H9 (cell line): ENCODE measurements at regions not wholly inside any gene's neighbourhood (a gene's known extent, or its start where the extent isn't known, plus 50 kb on each side); places are given as distances from the start of the nearest gene placed in this dataset.

ENCODE experiments used
- DNase-seq: peaks from one replicate; pipeline ENCODE4 v3.0.0-alpha.2; 2017
- H2AFZ ChIP-seq: one replicate; pipeline ENCODE4 v1.6.1; 2013; ENCODE audit warnings: mild to moderate bottlenecking, low read length, control low read depth, moderate library complexity
- H2AK5ac ChIP-seq: 2 replicates; pipeline ENCODE4 v1.6.1; 2013; ENCODE audit warnings: low read length, control low read depth, mixed read lengths; ENCODE audit not compliant: insufficient read length
- H2BK120ac ChIP-seq: one replicate; pipeline ENCODE4 v1.6.1; 2013; ENCODE audit warnings: low read depth, mild to moderate bottlenecking, low read length, control low read depth, inconsistent platforms; ENCODE audit not compliant: poor library complexity, severe bottlenecking
- H2BK12ac ChIP-seq: 2 replicates; pipeline ENCODE4 v1.6.1; 2013; ENCODE audit warnings: low read length, control low read depth, mixed read lengths, low read depth; ENCODE audit not compliant: insufficient read length
- H2BK15ac ChIP-seq: 2 replicates; pipeline ENCODE4 v1.6.1; 2013; ENCODE audit warnings: low read depth, low read length, control low read depth
- H2BK20ac ChIP-seq: one replicate; pipeline ENCODE4 v1.6.1; 2013; ENCODE audit warnings: low read depth, mild to moderate bottlenecking, low read length, control low read depth, inconsistent platforms; ENCODE audit not compliant: poor library complexity, severe bottlenecking
- H2BK5ac ChIP-seq: 2 replicates; pipeline ENCODE4 v1.6.1; 2013; ENCODE audit warnings: low read length, control low read depth, mixed read lengths; ENCODE audit not compliant: insufficient read length
- H3K14ac ChIP-seq: 2 replicates; pipeline ENCODE4 v1.6.1; 2013; ENCODE audit warnings: low read length, control low read depth; ENCODE audit not compliant: insufficient read depth
- H3K18ac ChIP-seq: 2 replicates; pipeline ENCODE4 v1.6.1; 2013; ENCODE audit warnings: low read depth, mild to moderate bottlenecking, mixed read lengths, low read length, control low read depth; ENCODE audit not compliant: insufficient read length
- H3K23ac ChIP-seq: 2 replicates; pipeline ENCODE4 v1.6.1; 2013; ENCODE audit warnings: low read length, control low read depth, mixed read lengths, low read depth; ENCODE audit not compliant: insufficient read length
- H3K23me2 ChIP-seq: 2 replicates; pipeline ENCODE4 v1.6.1; 2013; ENCODE audit warnings: low read depth, mild to moderate bottlenecking, mixed read lengths, low read length, control low read depth; ENCODE audit not compliant: insufficient read length, poor library complexity, severe bottlenecking
- H3K27ac ChIP-seq: 2 replicates; pipeline ENCODE4 v1.5.1; 2013; ENCODE audit warnings: low read length, control low read depth, mixed read lengths, low read depth; ENCODE audit not compliant: insufficient read length
- H3K27me3 ChIP-seq: 2 replicates; pipeline ENCODE4 v1.6.1; 2013; ENCODE audit warnings: low read length, control low read depth, inconsistent platforms; ENCODE audit not compliant: insufficient read depth
- H3K4ac ChIP-seq: 2 replicates; pipeline ENCODE4 v1.6.1; 2013; ENCODE audit warnings: low read depth, mild to moderate bottlenecking, control low read depth, inconsistent platforms, low read length, moderate library complexity
- H3K4me1 ChIP-seq: 2 replicates; pipeline ENCODE4 v1.6.1; 2013; ENCODE audit warnings: low read length, control low read depth, inconsistent platforms; ENCODE audit not compliant: insufficient read depth
- H3K4me2 ChIP-seq: 2 replicates; pipeline ENCODE4 v1.6.1; 2013; ENCODE audit warnings: low read length, control low read depth, mixed read lengths; ENCODE audit not compliant: insufficient read length, insufficient read depth
- H3K56ac ChIP-seq: 2 replicates; pipeline ENCODE4 v1.6.1; 2013; ENCODE audit warnings: low read depth, mild to moderate bottlenecking, mixed read lengths, low read length, control low read depth; ENCODE audit not compliant: insufficient read length
- H3K79me1 ChIP-seq: 2 replicates; pipeline ENCODE4 v1.6.1; 2013; ENCODE audit warnings: low read depth, mild to moderate bottlenecking, moderate library complexity, low read length, control low read depth, inconsistent platforms; ENCODE audit not compliant: insufficient read depth, poor library complexity, severe bottlenecking
- H3K79me2 ChIP-seq: 2 replicates; pipeline ENCODE4 v1.6.1; 2013; ENCODE audit warnings: low read length, control low read depth, inconsistent platforms; ENCODE audit not compliant: insufficient read depth
- H3K9ac ChIP-seq: 2 replicates; pipeline ENCODE4 v1.6.1; 2013; ENCODE audit warnings: low read length, control low read depth, mixed read lengths; ENCODE audit not compliant: insufficient read length; ENCODE audit errors: extremely low read depth
- H3K9me3 ChIP-seq: one replicate; pipeline ENCODE4 v1.6.1; 2013; ENCODE audit warnings: low read depth, low read length, inconsistent platforms; ENCODE audit not compliant: control insufficient read depth
- H3T11ph ChIP-seq: one replicate; pipeline ENCODE4 v1.6.1; 2013; ENCODE audit warnings: mild to moderate bottlenecking, low read length, control low read depth, inconsistent platforms
- H4K20me1 ChIP-seq: one replicate; pipeline ENCODE4 v1.6.1; 2013; ENCODE audit not compliant: control insufficient read depth, insufficient read length, insufficient read depth
- H4K5ac ChIP-seq: 2 replicates; pipeline ENCODE4 v1.6.1; 2013; ENCODE audit warnings: low read depth, mild to moderate bottlenecking, mixed read lengths, low read length, control low read depth; ENCODE audit not compliant: insufficient read length
- H4K8ac ChIP-seq: replicated peaks from 2 replicates; pipeline ENCODE4 v1.6.1; 2013; ENCODE audit warnings: low read length, control low read depth, mixed read lengths, low read depth; ENCODE audit not compliant: insufficient read length
- H4K91ac ChIP-seq: 2 replicates; pipeline ENCODE4 v1.6.1; 2013; ENCODE audit warnings: low read depth, mild to moderate bottlenecking, moderate library complexity, mixed read lengths, low read length, control low read depth; ENCODE audit not compliant: insufficient read length
- H3K27ac Mint-ChIP-seq, 3 experiments: 2 replicates in 2 of 3; 3 replicates in 1 of 3; pipeline ENCODE4 v1.8.0; 2020 to 2021; ENCODE audit warnings: mixed read lengths in 3 of 3, mild to moderate bottlenecking in 1 of 3, moderate library complexity in 1 of 3
- H3K27me3 Mint-ChIP-seq: 2 replicates; pipeline ENCODE4 v1.8.0; 2021; ENCODE audit warnings: low read depth, mild to moderate bottlenecking, moderate library complexity, mixed read lengths
- H3K36me3 Mint-ChIP-seq, 3 experiments: 2 replicates in 2 of 3; 3 replicates in 1 of 3; pipeline ENCODE4 v1.8.0; 2020 to 2021; ENCODE audit warnings: low read depth in 3 of 3, mixed read lengths in 3 of 3; ENCODE audit not compliant: insufficient read depth in 1 of 3
- H3K4me1 Mint-ChIP-seq, 2 experiments: 2 replicates each; pipeline ENCODE4 v1.8.0; 2020; ENCODE audit warnings: mixed read lengths in 2 of 2
- H3K4me3 Mint-ChIP-seq, 2 experiments: 2 replicates in 1 of 2; 3 replicates in 1 of 2; pipeline ENCODE4 v1.8.0; 2020 to 2021; ENCODE audit warnings: mild to moderate bottlenecking in 2 of 2, mixed read lengths in 2 of 2, moderate library complexity in 1 of 2
- H3K9me3 Mint-ChIP-seq, 2 experiments: 2 replicates in 1 of 2; 3 replicates in 1 of 2; pipeline ENCODE4 v1.8.0; 2020; ENCODE audit warnings: mild to moderate bottlenecking in 2 of 2, mixed read lengths in 2 of 2, moderate library complexity in 1 of 2
- WGBS: extraction: QIAGEN DNeasy Blood & Tissue Kit; methylation state at CpG from one replicate; pipeline ENCODE4 v1.1.7; 2013; ENCODE audit warnings: missing lambda C conversion rate, low lambda C conversion rate, mixed read lengths; ENCODE audit not compliant: insufficient read length; ENCODE audit errors: extremely low coverage; 5-methylcytosine and 5-hydroxymethylcytosine counted together
- TF ChIP-seq, protein P1 (sequence below): fragments of 200-600 bp; sonication (generic); conservative IDR thresholded peaks from 3 replicates; pipeline ENCODE4 v1.8.0; 2021; ENCODE audit warnings: antibody characterized with exemption, mild to moderate bottlenecking

DNA sequence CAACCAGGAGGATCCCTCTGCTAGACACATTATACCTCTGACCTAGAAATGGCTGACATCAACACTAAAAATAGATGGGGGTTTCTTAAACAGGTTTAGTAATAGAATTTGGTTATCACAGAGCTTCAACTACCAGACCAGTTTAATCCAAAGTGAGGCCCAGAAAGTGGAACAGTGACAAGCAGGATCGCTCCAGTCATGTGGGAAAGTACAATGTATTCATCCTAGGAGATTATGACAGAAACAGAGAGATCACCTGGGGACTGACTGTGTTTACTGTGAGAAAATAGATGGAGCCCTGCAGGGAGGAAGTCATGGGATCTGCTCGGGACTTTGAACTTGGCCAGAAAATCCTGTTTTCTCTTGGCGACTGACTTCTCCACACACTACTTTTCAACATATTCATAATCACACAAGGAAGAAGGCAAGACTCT, 238.7 kb upstream of the SOX4 start:
- H3K4me1 Mint-ChIP-seq: peaks cover 0 to 9% of the 10 kb centered on the region in 2 experiments; a peak in 2 of 4 replicates
- no peak overlapping the region for H3K56ac ChIP-seq
- no peaks in the 10 kb centered on the region for H3K23me2 ChIP-seq
- H3K79me2 ChIP-seq: no peaks in the 10 kb centered on the region
- H3K9me3 Mint-ChIP-seq: no peaks in the 10 kb centered on the region
- H4K5ac ChIP-seq: no peak overlapping the region
- WGBS: no CpG with 5 or more reads among the region's 3 CpGs
- TF ChIP-seq, protein P1, sequence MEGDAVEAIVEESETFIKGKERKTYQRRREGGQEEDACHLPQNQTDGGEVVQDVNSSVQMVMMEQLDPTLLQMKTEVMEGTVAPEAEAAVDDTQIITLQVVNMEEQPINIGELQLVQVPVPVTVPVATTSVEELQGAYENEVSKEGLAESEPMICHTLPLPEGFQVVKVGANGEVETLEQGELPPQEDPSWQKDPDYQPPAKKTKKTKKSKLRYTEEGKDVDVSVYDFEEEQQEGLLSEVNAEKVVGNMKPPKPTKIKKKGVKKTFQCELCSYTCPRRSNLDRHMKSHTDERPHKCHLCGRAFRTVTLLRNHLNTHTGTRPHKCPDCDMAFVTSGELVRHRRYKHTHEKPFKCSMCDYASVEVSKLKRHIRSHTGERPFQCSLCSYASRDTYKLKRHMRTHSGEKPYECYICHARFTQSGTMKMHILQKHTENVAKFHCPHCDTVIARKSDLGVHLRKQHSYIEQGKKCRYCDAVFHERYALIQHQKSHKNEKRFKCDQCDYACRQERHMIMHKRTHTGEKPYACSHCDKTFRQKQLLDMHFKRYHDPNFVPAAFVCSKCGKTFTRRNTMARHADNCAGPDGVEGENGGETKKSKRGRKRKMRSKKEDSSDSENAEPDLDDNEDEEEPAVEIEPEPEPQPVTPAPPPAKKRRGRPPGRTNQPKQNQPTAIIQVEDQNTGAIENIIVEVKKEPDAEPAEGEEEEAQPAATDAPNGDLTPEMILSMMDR: no peak
- no peak for DNase-seq
- no peak overlapping the region for H2AFZ ChIP-seq
- no peak overlapping the region for H3T11ph ChIP-seq
- no peak overlapping the region for H2BK5ac ChIP-seq
- no peak overlapping the region for H3K23ac ChIP-seq
- H3K9ac ChIP-seq: no peak overlapping the region
- no peak overlapping the region for H2BK12ac ChIP-seq
- no peak overlapping the region for H2AK5ac ChIP-seq
- H3K27ac Mint-ChIP-seq: no peak overlapping the region
- no peak overlapping the region for H2BK120ac ChIP-seq
- H3K18ac ChIP-seq: no peak overlapping the region
- H3K27ac ChIP-seq: no peak overlapping the region
- no peaks in the 10 kb centered on the region for H3K9me3 ChIP-seq
- H3K4me2 ChIP-seq: no peak overlapping the region
- H3K4me3 Mint-ChIP-seq: no peak overlapping the region
- no peak overlapping the region for H2BK15ac ChIP-seq
- H4K8ac ChIP-seq: no peak overlapping the region
- no peaks in the 10 kb centered on the region for H3K79me1 ChIP-seq
- H4K20me1 ChIP-seq: no peaks in the 10 kb centered on the region
- H3K36me3 Mint-ChIP-seq: no peaks in the 10 kb centered on the region
- H3K27me3 Mint-ChIP-seq: no peaks in the 10 kb centered on the region
- H3K27me3 ChIP-seq: no peaks in the 10 kb centered on the region
- H3K4ac ChIP-seq: no peak overlapping the region
- no peaks in the 10 kb centered on the region for H3K4me1 ChIP-seq
- no peak overlapping the region for H4K91ac ChIP-seq
- H2BK20ac ChIP-seq: no peak overlapping the region
- H3K14ac ChIP-seq: no peak overlapping the region
